ENCODE measurements at regions not wholly inside any gene's neighbourhood (a gene's known extent, or its start where the extent isn't known, plus 50 kb on each side); places are given as distances from the start of the nearest gene placed in this dataset.

DNA sequence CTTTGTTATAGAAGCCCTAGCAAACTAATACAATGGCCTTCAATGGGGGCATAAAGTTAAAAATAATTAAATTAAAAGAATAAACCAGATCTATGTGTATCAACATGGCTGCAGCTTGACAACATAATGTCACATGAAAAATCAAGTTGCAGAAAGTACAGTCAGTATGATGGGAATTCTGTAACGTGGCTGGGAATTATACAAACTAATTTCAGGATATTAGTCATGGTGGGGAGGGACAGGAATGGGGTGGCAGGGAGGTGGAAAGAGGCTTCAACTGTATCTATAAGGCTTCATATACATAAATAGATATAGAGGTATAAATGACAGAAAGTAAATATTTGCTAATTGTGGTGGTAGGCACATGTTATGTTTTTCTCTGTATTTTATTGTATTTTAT is 107.1 kb downstream of the UNC5CL start:
- Histone ChIP-seq H3K79me2 (ENCODE audit: control insufficient read depth, insufficient read depth, low read length) (no peaks in the 10 kb centered on the region), H3K27me3 (ENCODE audit: control insufficient read depth in 2 of 2, insufficient read depth in 2 of 2, low read length in 2 of 2) (no peaks in the 10 kb centered on the region), H3K9me3 (replicated peaks; ENCODE audit: control insufficient read depth, insufficient read depth, low read length) (no peaks in the 10 kb centered on the region), H3K4me3 (replicated peaks in 1 of 3; ENCODE audit: insufficient read depth in 1 of 3, low read depth in 1 of 3, low read length in 3 of 3) (no peak overlapping the region), H4K20me1 (replicated peaks; ENCODE audit: control insufficient read depth, extremely low read depth, insufficient read depth, low read length) (no peaks in the 10 kb centered on the region), H3K9ac (replicated peaks; ENCODE audit: extremely low read depth, insufficient read depth, low read length) (no peak overlapping the region), H3K4me1 (ENCODE audit: control insufficient read depth, extremely low read depth, insufficient read depth, low read length) (peaks cover 2% of the 10 kb centered on the region), H3K36me3 (ENCODE audit: control insufficient read depth in 2 of 2, extremely low read depth in 1 of 2, insufficient read depth in 2 of 2, low read length in 2 of 2) (no peaks in the 10 kb centered on the region), H3K4me2 (ENCODE audit: insufficient read depth, low read length) (no peak overlapping the region), H3K27ac (ENCODE audit: insufficient read depth, low read depth, low read length) (no peak overlapping the region), H2AFZ (ENCODE audit: low read depth, low read length) (no peak overlapping the region), H3K9me1 (replicated peaks; ENCODE audit: control insufficient read depth, extremely low read depth, insufficient read depth, low read length) (no peaks in the 10 kb centered on the region)
- BruUV-seq (replicated peaks), result no TSS peak
- CTCF ChIA-PET, result interaction anchor here (1.2 kb wide), 1 partner anchor 16 kb away, joined by 3 read pairs; no protein-coding TSS in a partner anchor
- FAIRE-seq, result no peak
- intact Hi-C loops (cut with micrococcal nuclease) (loop anchor here (1.0 kb wide), 1 partner anchor 25 kb away; no protein-coding TSS in a partner anchor), dilution Hi-C loops (cut with MboI; ENCODE audit: extremely low pct_ligation_motif_present, low sequenced_read_pairs) (no loop called here)
- POLR2A ChIA-PET, result no interaction called here
- TF ChIP-seq POLR2A (IDR thresholded peaks at IDR 0.05; ENCODE audit: low read depth, low read length) (no peak), FOS (IDR thresholded peaks at IDR 0.05; ENCODE audit: borderline replicate concordance, insufficient read depth, low read length) (peak; percentile 55)
- TF ChIP-seq, protein P1, sequence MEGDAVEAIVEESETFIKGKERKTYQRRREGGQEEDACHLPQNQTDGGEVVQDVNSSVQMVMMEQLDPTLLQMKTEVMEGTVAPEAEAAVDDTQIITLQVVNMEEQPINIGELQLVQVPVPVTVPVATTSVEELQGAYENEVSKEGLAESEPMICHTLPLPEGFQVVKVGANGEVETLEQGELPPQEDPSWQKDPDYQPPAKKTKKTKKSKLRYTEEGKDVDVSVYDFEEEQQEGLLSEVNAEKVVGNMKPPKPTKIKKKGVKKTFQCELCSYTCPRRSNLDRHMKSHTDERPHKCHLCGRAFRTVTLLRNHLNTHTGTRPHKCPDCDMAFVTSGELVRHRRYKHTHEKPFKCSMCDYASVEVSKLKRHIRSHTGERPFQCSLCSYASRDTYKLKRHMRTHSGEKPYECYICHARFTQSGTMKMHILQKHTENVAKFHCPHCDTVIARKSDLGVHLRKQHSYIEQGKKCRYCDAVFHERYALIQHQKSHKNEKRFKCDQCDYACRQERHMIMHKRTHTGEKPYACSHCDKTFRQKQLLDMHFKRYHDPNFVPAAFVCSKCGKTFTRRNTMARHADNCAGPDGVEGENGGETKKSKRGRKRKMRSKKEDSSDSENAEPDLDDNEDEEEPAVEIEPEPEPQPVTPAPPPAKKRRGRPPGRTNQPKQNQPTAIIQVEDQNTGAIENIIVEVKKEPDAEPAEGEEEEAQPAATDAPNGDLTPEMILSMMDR (IDR thresholded peaks at IDR 0.05; ENCODE audit: extremely low read depth in 1 of 2, insufficient read depth in 1 of 2, low read depth in 1 of 2, low read length in 2 of 2), result no peak
- peak; percentile 50 for DNase-seq (ENCODE audit: low read depth, low spot score)

- no peak for TF ChIP-seq FOS (IDR thresholded peaks at IDR 0.05; ENCODE audit: borderline replicate concordance, insufficient read depth, low read length)
- TF ChIP-seq POLR2A (IDR thresholded peaks at IDR 0.05; ENCODE audit: low read depth, low read length), result no peak
- no peak for TF ChIP-seq MYC (IDR thresholded peaks at IDR 0.05; ENCODE audit: low read depth, low read length)
- TF ChIP-seq, protein P2, sequence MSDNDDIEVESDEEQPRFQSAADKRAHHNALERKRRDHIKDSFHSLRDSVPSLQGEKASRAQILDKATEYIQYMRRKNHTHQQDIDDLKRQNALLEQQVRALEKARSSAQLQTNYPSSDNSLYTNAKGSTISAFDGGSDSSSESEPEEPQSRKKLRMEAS (IDR thresholded peaks at IDR 0.05; ENCODE audit: insufficient read depth, insufficient read length), result no peak
- no peak for TF ChIP-seq POLR2AphosphoS5 (IDR thresholded peaks at IDR 0.05; ENCODE audit: insufficient read depth, low read depth, low read length)
- TF ChIP-seq EZH2 (IDR thresholded peaks at IDR 0.05; ENCODE audit: borderline replicate concordance, low read depth, low read length, severe bottlenecking), result no peak
- TF ChIP-seq, protein P1 (IDR thresholded peaks at IDR 0.05; ENCODE audit: extremely low read depth in 1 of 2, insufficient read depth in 1 of 2, low read depth in 1 of 2, low read length in 2 of 2), result no peak
- TF ChIP-seq GATA2 (IDR thresholded peaks at IDR 0.05; ENCODE audit: insufficient read depth, insufficient read length, low read depth, low read length), result no peak
- TF ChIP-seq JUN (IDR thresholded peaks at IDR 0.05; ENCODE audit: borderline replicate concordance, insufficient read depth, insufficient read length, low read depth), result no peak
- intact Hi-C loops (cut with micrococcal nuclease), result no loop called here
- Histone ChIP-seq H3K4me1 (ENCODE audit: control insufficient read depth, extremely low read depth, insufficient read depth, low read length) (peaks cover 2% of the 10 kb centered on the region), H3K4me2 (ENCODE audit: insufficient read depth, low read length) (no peak overlapping the region), H2AFZ (ENCODE audit: low read depth, low read length) (no peak overlapping the region), H4K20me1 (replicated peaks; ENCODE audit: control insufficient read depth, extremely low read depth, insufficient read depth, low read length) (no peaks in the 10 kb centered on the region), H3K36me3 (ENCODE audit: control insufficient read depth in 2 of 2, extremely low read depth in 1 of 2, insufficient read depth in 2 of 2, low read length in 2 of 2) (no peaks in the 10 kb centered on the region), H3K79me2 (ENCODE audit: control insufficient read depth, insufficient read depth, low read length) (no peaks in the 10 kb centered on the region), H3K27me3 (ENCODE audit: control insufficient read depth in 2 of 2, insufficient read depth in 2 of 2, low read length in 2 of 2) (no peaks in the 10 kb centered on the region), H3K4me3 (replicated peaks in 1 of 3; ENCODE audit: insufficient read depth in 1 of 3, low read depth in 1 of 3, low read length in 3 of 3) (no peak overlapping the region), H3K9me3 (replicated peaks; ENCODE audit: control insufficient read depth, insufficient read depth, low read length) (no peaks in the 10 kb centered on the region), H3K9ac (replicated peaks; ENCODE audit: extremely low read depth, insufficient read depth, low read length) (no peak overlapping the region), H3K9me1 (replicated peaks; ENCODE audit: control insufficient read depth, extremely low read depth, insufficient read depth, low read length) (no peaks in the 10 kb centered on the region), H3K27ac (ENCODE audit: insufficient read depth, low read depth, low read length) (no peak overlapping the region)
- dilution Hi-C loops (cut with MboI; ENCODE audit: extremely low pct_ligation_motif_present, low sequenced_read_pairs), result no loop called here
- no TSS peak for BruUV-seq (replicated peaks)
- FAIRE-seq (no peak), DNase-seq (ENCODE audit: low read depth, low spot score) (no peak)
- POLR2A ChIA-PET, result no interaction called here
- CTCF ChIA-PET, result interaction anchor here (0.9 kb wide), 1 partner anchor 18 kb away, joined by 4 read pairs; no protein-coding TSS in a partner anchor
Measured at GRCh38 chr6:40930555-40930954, 108.5 kb downstream of the UNC5CL start.
